Head of caudate nucleus (tissue), 42 donors: ENCODE measurements at regions not wholly inside any gene's neighbourhood (a gene's known extent, or its start where the extent isn't known, plus 50 kb on each side); places are given as distances from the start of the nearest gene placed in this dataset.
"Not testable (repeated sequence)": the region's sequence is repeated elsewhere in the genome, so short reads cannot be mapped to it uniquely, and the experiment has no call there.

ENCODE experiments used
- DNase-seq, 42 donors: peaks; one replicate each; pipeline versions ENCODE4 v3.0.0 to v3.0.0-alpha.2; 2020 to 2021; ENCODE audit warnings: mixed read lengths in 7 of 42
- intact Hi-C: fragments of 100-400 bp; cut with DNase I; formaldehyde crosslinking; loops from one replicate; pipeline ENCODE4 v1.15.0; 2022

DNA sequence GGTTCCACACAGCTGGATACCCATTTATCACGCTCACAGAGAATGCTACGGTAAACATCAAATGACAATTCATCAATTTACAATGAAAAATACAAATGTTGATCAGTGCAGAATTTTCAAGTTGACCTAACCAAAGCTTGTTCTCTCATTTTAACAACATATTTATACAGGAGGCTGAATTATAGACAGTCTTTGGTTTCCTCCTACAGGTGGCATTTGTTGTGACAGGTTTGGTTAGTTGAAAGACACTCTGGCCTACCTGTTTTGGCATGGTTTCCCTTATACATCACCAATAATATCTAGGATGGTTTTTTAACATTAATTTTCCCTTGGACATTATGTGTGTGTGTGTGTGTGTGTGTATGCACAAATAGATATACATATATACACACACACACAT lies 642.5 kb upstream of the MMS22L start:
- intact Hi-C loops = no loop called here
- no peak for DNase-seq

DNA sequence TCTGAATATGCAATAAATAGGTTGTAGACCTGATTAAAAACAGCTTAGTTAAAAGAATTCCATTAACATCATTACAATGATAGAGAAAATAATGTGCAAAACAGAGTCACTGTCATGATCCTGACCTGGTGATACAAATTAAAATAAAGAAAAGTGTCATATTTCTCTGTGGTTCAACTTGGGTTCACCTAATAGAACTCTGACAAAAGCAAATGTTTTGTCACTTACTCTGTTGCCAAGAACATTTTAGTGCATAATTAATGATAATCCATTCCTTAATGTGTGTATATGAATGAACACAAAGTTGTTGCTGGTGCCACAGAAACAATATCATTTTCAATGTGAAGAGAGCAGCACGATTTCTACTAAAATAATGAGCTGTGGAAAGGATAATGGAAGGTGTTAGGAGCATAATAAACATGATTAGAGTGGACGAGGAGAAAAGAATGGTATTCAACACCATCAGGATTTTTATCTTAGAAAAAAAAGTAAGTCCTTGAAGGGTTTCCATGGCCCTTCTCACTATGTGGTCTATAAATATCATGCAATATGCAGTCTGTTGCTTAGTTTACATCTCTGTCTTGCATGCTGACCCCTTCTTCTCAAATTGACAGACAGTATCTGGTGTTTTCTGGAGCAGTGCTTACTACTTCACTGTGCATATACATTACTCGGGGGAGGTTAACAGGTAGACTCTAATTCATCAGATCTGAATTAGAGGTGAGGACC lies 656.6 kb upstream of the MMS22L start:
- no peak for DNase-seq
- intact Hi-C loops = no loop called here

DNA sequence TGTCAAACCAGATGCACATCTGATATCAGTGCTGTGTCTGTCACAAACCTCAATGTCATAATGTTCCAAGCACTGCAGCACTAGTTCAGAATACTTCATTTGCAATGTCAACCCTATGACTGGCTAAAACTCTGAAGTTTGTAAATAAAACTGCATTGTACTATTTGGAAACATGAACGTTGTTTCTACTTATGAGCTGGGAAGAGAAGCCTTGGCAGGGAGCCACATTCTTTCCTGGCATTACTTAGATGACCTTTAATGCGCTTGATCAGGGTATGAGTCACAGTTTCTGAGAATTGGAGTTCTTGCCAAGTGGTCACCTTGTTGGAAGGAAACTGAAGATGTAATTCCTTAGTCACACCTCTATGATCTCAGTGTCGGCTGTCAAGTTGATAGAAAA lies 664.8 kb upstream of the MMS22L start:
- DNase-seq = peak in 4 of 42 donors; percentile 10 to 53 (median 29)
- intact Hi-C loops = no loop called here

DNA sequence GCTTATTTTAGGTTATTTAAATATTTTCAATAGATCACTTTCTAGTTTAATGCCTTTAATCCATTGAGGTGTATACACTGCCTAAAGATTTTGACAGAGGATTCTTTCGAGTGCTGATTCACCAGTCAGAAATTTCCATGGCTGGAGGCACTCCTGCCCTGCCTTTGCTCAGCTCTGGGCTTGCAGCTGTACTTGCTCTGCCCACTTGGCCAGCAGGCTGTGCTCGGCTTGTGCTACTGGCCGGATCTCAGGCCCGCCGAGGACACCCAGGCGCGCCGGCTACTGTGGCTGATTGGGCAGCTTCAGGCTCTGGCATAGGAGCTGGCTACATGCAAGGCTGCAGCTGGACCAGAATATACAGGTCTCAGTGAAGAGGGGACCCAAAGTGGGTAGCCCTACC lies 675.1 kb upstream of the MMS22L start:
- DNase-seq = peak in 31 of 42 donors; percentile 1 to 59 (median 20)

DNA sequence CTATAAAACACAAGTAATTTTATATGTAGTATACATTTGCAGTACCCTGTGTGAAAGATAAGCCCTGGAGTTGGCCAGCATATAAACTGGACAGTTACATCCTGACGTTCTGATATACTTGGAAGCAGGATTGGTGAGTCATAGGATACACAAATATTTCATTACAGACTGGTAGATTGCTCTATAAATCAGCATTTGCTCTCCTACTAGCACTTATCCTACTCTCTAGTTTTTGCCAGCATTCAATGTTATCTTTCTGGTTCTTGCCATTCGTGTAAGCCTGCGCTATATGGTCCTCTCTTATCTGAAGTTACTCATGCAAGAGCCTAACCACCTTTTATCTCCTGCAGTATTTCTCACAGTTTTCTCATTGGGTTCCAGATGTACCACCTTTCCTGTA lies 680.2 kb upstream of the MMS22L start:
- intact Hi-C loops = no loop called here
- DNase-seq = no peak

More for the DNA sequence above, 675.1 kb upstream of the MMS22L start:
- intact Hi-C loops = no loop called here

DNA sequence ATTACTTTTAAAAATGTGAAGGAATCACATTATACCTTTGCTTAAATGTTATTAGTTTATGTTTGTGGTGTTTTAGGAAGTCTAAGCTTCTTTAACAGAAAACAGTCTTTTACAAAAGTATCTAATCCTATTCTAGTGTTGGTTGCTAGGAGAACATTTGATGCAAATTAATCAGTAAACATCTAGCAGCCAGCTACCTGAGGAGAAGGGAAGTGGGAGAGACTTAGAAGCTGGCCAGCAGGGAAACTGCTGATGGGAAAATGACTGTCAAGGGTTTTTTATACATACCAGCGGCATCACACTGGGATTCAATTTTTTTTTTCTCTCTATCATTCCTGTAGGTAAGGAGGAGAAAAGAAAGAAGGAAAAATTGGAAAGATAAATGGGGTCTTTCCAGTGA lies 686.0 kb upstream of the MMS22L start:
- no peak for DNase-seq
- intact Hi-C loops = no loop called here

DNA sequence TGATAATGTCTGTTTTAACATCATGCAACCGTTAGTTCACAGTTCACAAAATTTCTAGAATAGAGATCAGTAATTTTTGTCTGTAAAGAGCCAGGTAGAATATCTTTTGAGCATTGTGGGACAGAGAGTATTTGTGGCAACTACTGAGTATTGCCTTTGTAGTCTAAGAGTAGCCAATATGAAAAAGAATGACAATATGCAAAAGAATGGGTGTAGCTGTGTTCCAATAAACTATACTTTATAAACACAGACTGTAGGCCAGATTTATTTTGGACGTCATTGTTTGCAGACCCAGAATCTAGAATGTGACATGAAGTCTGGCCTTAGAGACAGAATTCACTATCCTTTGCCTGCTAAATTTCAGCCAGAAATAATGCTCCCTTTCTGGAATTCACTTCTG lies 694.1 kb upstream of the MMS22L start:
- intact Hi-C loops = no loop called here
- DNase-seq = no peak

DNA sequence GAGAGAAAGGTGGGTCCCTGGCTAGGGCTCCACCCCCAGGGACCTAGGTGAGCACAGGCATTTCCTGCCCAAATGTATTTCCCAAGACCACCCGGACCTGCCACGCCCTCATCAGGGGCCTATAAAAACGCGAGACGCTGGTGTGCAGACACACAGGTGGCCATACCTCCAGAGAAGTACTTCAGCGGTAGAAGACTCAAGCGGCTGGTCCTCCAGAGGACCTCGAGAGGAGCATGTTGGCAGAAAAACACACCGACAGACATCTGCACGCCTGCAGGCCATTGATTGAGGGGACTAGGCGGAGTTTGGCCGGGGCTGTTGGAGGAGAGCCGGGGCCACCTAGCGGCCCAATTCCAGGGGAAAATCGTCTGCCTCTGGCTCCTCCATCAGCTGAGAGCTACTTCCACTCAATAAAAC lies 695.8 kb upstream of the MMS22L start:
- DNase-seq = no peak
- intact Hi-C loops = no loop called here

DNA sequence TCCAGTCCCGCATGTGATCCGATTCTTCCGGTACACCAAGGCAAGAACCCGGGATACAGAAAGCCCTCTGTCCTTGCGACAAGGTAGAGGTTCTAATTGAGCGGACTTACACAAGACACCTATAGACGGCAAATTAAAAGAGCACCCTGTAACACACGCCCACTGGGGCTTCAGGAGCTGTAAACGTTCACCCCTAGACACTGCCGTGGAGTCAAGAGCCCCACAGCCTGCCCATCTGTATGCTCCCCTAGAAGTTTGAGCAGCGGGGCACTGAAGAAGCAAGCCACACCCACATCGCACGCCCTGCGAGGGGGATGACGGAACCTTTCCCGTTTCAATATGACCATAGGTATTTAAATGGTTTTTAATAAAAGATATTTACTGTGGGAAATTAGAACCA lies 696.3 kb upstream of the MMS22L start:
- DNase-seq, intact Hi-C loops: not testable (repeated sequence)

DNA sequence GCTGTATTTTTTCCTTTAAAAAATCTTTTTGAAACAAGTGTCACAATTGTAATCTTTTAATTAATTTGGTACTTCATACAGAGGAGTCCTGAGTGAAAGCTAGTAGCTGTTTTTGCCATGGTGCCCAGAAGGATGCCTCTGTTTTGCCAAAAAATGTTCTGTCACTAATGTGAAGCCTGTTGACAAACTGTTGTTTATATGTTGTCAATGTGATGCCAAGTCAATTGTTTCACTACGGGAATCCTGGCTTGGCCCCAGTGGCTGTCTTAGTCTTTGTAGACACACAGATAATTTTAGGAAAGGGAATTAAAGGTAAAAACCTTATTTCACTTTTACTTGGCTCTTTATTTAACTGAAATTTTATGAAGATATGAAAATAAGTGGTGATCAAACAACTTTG lies 706.4 kb upstream of the MMS22L start:
- intact Hi-C loops = no loop called here
- DNase-seq = peak in 1 of 42 donors; percentile 7

DNA sequence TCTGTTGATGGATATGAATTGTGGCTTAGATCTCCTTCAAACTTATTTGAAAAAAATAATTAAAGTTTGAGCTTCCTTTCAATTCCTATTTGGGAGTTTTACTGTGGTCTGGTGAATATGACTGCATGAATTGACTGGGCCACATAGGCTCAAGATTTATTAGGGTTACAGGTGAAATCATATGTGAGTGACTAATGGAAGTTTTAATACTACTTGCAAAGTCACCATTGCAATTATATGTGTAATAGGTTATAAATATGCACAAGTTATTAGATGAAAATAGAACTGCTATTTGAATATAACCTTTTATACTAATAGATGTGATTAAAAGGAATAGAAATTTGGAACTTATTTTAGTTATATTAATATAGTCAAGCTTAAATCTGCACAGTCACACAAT lies 712.1 kb upstream of the MMS22L start:
- intact Hi-C loops = no loop called here
- no peak for DNase-seq

DNA sequence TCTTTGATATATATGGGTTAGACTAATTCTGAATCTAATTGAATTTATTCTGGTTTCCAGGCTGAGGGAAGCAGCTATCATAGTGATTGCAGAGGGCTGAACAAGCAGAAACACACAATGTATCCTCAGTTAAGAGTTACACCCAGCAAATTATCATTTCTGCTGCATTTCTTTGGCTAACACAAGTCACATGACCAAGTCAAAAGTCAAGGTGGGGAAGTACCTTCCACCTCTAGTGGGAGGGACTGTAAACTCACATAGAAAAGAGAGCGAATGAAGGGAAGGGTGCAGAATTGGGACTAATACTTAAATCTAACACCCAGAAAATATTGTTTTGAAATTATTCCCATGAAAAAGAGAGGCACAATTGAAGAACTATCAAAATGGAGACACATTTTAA lies 719.7 kb upstream of the MMS22L start:
- DNase-seq = no peak
- intact Hi-C loops = no loop called here

DNA sequence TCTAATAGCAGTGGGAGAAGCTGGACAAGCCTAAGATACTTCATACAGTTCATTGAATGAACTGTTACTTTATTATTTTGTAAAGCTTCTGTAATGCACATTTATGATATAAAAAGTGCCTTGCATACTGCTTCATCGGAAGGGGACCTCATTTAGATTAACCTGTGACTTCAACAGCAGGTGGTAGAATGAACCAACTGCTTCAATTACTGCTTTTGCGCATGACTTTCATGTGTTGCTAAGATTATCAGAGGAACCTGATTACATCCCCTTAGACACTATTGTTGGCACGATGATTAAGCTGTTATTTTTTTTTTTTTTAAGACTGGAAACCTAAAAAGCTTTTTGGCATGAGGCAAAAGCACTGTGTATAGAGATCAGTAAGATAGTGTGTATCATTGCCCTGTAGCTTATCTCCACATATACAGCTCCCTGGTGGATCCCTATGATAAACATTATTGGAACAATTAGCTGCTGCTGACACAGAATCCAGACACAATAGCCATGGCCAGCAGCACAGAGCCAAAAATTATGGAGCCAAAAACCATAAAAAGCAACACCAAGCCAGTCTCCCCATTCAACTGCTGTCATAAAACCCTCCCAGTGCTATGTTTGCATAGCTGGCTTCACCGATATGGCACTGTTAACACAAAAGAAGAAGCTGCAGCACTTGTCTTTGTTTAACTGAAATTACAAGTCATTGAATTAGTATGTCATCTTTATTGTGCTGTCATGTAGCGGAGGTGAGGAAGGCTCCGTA lies 731.6 kb upstream of the MMS22L start:
- intact Hi-C loops = no loop called here
- no peak for DNase-seq

DNA sequence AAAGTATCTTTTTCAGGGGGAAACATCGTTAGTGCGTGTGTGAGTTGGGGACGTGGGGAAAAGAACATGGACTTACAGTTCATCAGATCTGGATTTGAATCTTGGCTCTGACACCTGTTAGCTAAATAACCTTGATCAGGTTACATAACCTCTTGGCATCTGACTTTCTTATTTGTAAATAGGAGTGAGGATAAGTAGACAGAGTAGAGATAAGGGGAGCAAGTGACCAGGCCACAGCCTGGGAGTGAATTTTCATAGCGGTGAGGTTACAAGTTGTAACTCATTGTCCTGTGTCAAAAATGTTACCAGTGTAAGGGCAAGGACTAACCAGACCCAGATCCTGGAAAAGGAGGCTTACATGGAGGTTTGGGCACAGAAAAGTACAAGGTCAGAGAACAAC lies 733.5 kb upstream of the MMS22L start:
- no peak for DNase-seq
- intact Hi-C loops = no loop called here

DNA sequence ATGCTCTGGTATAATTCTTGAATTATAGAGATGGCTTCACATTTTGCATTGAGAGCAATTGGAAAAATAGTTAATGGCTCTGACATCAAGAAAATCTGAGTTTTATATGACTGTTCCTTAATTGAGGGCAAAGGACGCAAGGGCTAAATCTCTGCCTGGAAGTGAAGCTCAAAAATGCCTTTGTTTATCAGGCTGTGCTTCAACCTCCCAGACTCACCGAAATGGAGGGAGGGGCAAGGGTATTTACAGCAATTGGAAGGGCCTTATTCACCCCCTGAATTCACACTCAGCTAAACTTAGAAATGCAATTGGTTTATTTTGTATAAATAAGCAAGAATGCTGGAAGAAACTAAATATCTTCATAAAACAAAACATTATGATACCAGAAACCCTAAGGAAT lies 737.2 kb upstream of the MMS22L start:
- intact Hi-C loops = no loop called here
- DNase-seq = no peak

DNA sequence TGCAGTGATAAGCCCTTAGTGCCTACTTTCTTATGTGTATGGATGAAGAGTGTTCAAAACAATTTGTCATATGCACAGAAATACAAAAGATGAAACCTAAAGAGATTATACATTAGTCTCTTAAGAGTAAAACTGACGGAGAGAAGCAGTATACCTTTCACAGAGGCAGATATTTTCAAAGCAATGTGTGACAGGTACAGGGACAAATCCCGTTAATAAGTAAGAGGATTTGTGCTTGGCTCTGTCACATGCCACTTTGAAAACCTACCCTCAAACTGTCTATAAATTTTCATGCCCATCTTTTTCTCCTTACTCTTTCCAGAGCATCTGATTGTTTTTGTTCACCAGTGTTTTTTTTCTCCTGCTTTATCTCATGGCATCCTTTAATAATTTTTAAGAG lies 741.3 kb upstream of the MMS22L start:
- DNase-seq = no peak

DNA sequence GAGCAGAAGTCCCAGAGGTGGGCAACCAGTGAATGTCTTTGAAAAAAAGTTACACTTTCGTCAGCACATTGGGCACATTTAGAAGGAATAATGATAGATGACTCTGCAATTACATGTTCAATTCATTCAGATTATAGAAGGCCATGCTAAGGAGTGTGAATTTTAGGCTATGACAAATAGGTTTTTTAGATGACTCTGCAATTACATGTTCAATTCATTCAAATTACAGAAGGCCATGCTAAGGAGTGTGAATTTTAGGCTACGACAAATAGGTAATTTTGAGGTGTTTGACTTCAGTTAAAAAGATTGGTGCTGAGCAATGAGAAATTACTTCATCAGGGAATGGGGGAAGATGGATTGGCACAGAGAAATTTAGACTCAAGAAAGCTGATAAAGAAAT lies 744.9 kb upstream of the MMS22L start:
- no peak for DNase-seq
- intact Hi-C loops = no loop called here

More for the DNA sequence above, 741.3 kb upstream of the MMS22L start:
- intact Hi-C loops = no loop called here

DNA sequence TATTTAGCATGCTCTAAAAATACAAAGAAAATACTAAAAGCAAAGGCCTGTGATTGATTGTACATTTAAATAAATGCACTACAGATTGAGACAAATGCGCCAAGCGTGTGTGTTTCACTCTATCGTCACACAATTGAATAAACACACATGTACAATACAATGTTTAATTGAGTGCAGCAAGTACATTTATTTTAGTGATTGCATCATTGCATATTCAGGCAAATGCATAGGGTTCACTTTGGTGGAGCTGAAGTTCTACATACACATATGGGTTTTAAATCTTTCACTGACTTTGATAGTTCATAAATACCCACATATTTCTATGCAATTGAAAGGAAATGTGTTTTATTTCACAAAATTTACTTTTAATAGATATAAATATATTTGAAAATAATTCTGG lies 750.6 kb upstream of the MMS22L start:
- intact Hi-C loops = no loop called here

DNA sequence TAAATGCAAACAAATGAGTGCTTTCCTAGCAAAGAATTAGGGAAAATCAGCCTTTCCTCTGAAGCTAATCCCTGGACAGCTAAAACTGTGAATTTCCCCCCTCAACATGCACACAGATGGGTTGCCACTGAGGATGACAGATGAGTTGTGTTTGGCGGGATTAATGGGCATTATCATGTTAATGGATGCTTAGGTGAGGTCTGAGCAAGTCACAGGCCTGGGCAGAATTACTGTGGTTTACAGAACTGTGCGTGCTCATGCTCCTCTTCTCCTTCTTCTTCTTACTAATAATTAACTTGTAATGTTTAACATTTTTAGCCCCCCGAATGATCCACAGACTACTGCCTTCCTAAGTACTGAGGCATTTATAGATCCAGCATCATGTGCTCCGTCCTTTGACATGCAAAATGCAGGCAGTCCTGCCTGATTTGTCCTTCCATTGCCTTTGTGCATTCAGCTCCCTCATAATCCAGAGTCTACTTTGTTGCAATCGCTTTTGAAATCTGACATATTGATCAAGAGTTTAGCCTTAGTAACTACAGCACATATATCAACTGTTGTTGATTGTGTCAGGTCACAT lies 753.4 kb upstream of the MMS22L start:
- intact Hi-C loops = no loop called here
- DNase-seq = no peak

More for the DNA sequence above, 750.6 kb upstream of the MMS22L start:
- no peak for DNase-seq

DNA sequence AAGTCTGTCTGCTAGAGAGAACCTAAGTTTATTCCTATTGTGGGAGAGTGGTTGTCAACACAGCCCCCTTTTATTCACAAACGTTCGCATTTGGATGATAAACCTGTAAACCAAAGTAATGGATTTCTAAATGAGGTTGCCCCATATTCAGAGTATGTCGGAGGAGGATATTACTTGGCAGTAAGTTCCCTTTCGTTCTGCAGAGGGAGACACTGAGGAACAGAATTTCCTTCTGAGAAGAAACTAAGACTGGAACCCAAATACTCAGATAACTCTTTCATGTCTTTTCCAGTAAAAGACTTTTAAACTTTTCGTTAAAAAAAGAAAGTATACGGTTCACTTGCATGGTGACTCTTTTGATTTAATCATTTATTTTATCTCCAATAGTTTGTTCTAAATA lies 754.6 kb upstream of the MMS22L start:
- intact Hi-C loops = no loop called here
- DNase-seq = no peak

DNA sequence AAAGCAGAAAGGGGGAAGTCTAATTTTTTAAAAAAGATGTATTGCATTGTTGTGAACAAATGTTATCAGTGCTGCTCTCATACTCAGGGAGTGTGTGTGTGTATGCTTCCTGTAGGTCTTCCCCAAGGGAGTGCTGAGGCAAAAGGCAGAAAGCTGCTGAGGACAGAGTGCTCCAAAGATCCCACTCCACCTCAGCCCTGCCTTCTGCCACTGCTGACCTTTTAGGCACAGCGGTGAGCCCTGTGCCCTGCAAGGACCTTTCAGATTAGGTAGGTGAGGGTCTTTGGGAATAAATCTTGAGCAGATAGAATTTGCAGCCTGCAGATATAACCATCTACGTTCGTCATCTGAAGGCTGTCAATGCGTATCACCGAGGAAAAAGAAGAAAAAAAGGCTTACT lies 756.4 kb upstream of the MMS22L start:
- intact Hi-C loops = no loop called here
- no peak for DNase-seq
